ENCODE measurements at regions not wholly inside any gene's neighbourhood (a gene's known extent, or its start where the extent isn't known, plus 50 kb on each side); places are given as distances from the start of the nearest gene placed in this dataset.

- TF ChIP-seq CTCF (IDR thresholded peaks at IDR 0.05; ENCODE audit: insufficient read depth, low read length), result no peak
- TF ChIP-seq POLR2AphosphoS5 (IDR thresholded peaks at IDR 0.05; ENCODE audit: low read depth), result no peak
- TF ChIP-seq REST (IDR thresholded peaks at IDR 0.05; ENCODE audit: insufficient replicate concordance, low read depth), result no peak
Observed at GRCh38 chr4:132332932-132333723, 816.0 kb upstream of the PCDH10 start.
